Epidermal melanocyte (primary cell): ENCODE measurements at regions not wholly inside any gene's neighbourhood (a gene's known extent, or its start where the extent isn't known, plus 50 kb on each side); places are given as distances from the start of the nearest gene placed in this dataset.
A peak's percentile ranks its signal among the peaks of the same experiment; 100 is the strongest.
"Not testable (repeated sequence)": the region's sequence is repeated elsewhere in the genome, so short reads cannot be mapped to it uniquely, and the experiment has no call there.

ENCODE experiments used
- DNase-seq: peaks from one replicate; pipeline ENCODE4 v3.0.0; 2011; ENCODE audit warnings: low spot score; ENCODE audit not compliant: insufficient read length

DNA sequence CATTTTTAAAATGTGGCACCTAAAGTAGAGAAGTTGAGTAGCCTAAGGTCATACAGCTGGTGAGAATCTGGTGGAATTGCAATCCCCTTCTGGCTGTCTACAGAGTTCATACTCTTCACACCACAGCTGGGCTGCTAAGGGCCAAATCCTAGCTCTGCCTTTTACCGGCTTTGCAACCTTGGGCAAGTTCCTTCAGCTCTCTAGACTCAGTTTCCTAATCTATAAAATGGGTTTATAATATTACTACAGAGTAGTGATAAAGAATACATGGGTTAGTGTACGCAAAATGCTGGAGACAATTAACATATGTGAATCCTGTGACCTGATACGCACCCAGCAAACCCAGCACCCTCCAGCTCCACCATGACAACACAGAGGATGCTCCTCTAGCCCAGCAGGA is 298.2 kb upstream of the MAF start:
- DNase-seq = no peak

DNA sequence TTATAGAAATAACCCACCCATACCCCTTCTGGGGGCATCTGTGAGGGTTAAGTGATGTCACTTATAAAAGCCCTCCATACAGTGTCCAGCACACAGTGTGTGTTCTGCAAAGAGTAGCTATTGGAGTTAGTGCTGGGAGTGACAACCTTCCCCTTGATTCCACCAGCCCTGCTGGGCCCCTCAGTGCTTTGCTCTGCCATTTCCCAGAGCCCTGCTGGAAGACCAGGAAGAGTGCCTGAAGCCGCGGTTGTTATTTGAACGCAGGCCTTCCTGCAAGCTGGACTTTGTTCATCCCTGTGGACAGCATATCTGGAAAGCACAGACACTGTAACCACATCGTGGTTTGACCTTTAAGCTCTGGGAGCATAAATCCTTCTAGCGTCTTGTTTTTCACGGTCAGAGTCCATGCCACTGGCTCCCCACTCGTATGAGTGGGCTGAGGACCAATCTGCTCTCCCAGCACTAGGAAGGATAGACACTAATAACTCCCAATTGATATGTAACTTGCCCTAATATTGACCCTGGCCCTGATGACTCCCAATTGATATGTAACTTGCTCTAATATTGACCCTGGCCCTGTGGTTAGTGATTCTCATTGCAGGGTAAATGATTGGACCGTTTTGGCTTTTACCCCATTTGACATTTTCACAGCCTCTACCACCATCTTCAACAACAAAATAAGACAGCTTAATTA is 297.1 kb upstream of the MAF start:
- peak; percentile 18 for DNase-seq

DNA sequence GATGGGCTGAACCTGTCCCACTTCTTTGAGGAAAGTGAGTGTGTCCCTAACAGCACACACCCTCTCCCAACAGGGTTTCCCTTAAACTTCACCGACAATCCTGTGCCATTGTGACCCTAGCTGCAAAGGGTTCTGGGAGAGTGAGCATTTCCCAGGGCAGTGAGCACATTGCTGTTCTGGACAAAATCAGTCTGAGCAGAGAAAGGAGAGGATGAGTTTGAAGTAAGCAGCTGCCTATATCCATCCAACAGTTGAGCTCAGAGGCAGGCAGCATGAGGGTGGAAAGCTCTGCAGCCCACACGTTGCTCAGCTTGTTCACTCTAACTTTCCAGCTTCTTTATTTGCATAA is 296.5 kb upstream of the MAF start:
- no peak for DNase-seq

DNA sequence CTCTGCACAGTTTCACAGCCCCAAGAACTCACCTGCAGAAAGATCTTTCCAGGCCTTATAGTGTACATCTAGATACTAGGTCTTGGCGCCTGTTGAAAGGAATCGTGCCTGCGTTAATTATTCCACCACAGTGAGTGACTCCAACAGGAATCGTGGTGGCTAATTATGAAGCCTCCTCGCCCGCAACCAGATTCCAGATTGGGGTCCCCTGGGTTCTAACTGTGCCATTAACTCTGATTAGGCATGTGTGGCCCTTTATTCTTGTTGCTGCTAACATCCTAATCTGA is 295.3 kb upstream of the MAF start:
- DNase-seq = no peak

DNA sequence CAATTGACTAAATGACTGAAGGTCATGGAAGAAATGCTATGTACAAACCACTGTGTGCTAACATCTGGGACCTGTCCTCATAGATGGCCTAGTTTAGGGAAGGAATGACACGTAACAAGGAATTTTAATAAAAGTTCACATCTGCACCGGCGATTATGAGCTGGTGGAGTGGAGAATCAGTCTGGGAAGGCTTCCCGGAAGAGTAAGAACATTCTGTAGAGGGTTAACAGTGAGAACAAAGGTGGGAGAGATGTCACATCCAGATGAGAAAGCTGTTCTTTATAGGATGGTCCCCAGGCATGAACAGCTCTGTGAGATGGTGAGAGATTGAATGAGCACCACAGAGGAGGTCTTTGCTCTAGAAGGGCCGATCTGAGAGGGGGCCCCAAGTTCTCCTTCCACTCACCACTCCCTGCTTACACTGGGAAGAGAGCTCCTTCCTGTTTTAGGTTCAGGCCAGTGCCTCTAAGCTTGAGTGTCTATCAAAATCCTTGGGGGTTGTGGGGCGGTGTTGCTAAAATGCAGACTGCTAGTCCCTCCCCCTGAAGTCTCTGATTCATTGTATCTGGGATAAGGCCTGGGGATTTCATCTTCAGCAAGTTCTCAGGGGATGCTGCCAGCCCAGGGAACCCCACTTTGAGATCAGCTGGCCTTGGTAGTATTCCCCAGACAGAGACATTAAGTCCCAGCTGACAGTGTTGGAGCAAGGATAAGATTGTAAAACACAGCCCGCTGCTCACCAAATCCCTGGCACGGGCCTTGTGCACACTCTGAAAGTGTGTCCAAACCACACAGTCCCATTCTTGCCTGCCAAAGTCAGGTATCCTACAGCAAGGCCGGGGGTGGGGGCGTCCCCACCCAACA is 294.7 kb upstream of the MAF start:
- no peak for DNase-seq

DNA sequence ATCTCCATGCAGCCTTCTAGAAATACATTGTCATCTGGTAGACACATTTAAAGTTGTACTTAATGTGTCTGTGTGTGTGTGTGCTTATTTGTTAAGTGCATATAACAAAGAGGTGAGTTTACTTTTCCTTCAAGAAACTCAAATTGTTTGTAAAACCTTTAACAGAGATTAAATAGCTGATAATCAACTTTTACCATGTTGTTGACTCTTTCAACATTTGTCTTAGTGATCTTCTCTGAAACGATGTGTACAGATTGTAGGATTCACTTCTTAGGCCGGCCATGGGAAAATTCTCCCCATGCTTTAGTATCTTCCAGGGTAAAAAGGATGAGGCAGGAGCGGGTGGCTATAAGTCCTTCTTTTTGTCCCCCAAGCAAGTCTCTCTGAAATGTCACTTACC is 292.9 kb upstream of the MAF start:
- no peak for DNase-seq

DNA sequence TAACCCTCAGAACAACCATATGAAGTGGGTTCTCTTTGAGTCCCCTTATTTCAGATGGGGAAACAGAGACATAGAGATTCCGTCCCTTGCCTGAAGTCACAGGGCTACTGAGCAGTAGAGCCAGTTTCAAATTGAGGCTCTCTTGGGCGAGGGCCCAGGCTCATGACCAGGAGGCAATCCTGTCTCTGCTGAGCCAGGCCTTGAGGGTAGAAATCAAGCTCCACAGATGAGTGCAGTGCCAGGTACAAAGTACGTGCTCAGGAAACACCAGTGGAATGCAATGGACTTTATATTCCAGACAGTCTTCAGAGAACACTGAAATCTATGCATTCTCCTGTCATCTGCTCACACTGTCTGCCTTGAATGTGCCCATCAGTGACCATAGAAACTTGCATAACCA is 291.7 kb upstream of the MAF start:
- DNase-seq = no peak

DNA sequence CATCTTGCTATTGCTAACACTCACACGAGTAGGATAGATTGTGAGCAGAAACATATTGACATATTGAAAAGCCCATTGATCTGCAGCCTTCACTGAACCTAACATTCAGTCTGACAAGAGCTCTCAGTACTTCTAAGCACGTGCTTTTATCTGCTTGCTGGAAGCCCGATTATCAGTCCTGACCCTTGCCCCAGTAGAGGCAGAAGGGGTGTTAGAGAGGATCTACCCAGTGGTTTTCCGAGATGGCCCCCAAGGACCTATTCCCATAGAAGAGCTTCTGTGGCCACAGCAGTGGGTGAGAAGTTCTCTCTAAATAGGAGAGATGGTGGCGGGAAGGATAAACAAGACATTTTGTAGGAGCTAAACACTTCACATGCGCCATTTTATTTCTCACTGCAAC is 290.9 kb upstream of the MAF start:
- no peak for DNase-seq

DNA sequence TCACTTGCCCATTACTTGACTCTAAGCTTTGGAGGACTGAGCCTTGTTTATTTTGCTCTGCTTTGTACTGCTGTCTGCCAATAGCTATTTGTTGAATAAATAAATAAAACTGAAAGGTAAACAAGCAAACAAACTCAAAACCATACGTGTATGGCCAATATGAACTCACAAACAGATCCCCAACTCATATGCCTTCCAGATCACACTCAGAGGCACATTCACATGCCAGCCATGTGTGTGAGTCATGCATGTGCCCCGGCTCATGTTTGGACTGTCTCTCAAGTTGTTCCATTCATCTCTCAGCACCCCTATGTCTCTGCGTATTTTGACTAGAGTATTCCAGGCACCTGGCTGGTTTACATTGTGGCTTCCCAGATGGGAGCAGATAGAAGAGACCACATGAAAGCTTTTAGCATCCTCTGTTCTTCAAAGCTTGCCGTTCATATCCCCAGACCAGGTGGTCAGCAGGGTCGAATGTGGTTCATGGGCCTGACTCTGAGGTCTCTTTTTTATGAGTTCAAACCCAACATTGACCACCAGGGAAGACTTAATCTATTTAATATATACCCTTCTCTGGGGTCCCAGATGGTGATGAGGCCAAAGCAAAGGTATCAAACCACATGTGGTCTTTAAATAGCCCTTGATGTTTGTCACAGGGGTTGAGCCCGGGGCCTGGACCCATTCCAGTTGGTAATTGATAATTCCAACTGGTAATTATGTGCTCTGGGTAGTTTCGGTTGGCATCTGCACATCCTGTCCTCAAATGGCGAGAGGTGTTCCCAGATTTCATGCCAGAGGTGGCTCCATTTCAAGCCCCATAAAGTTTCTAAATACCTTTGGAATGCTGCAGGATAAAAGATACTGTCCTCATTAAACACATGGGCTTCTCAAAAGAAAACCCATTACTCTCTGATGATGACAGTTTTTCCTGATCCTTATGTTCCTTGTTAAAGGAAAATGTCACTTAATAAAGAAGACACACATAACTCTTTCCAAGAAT is 287.3 kb upstream of the MAF start:
- DNase-seq = no peak

DNA sequence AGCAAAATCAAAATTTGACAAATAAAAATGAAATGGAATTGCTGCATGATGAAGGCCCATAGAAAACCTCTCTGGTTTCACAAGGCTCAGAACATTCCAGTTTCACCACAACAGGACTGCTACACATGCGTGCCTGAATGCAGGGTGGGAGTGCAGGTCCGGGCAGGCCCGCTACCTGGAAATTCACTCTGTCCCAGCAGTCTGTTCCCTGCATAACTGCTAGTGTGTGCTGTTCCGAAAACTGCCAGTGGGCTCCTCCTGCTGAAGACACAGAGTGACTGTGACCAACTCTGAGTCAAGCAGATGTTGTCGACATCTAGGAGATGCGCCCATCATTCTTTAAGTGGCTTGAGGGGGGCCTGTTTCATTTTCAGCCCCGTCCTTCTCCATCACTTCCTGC is 284.8 kb upstream of the MAF start:
- no peak for DNase-seq

DNA sequence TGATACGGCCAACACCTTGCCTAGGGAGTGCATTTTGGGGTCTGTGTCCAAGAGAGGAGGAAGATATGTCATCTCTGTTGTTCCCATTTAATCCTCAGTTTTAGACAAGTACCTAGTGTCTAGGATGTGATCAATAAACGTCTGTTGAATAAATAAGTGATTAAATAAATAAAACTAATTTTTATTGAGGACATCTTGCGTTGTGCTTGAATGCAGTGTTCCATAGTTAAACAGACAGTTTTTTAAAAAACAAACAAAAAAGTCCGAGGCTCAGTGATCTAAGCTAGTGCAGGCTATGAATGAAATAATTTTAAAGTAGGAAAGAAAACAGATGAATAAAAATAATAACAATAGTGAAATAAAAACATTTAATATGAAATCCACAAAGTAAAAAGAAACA is 283.0 kb upstream of the MAF start:
- DNase-seq = no peak

DNA sequence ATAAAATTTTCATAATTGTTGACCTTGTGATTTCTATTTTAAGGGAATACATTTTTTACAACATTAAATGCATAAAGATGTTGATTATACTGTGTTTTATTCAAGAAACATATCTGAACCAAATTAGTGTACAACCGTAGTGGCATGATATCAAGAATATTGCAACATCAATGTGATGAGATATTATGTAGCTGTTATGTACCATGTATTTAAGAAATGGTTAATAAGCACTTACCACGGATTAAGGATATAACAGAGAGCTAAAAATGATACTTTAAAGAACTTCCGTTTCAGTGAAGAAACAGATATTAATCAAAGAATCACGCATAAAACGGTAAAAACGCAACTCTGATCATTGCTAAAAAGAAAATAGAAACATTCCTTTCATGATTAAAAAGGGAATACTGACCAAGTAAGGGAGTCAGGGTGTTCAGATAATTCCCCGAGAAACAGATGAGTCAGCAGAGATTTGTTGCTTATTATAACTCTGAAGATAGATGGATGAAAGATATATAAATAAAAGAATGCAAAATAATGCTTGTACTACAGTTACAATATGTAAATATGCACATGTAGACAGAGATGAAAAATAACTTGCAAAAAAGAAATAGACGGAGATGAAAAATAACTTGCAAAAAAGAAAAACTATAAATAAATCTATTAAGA is 281.9 kb upstream of the MAF start:
- no peak for DNase-seq

DNA sequence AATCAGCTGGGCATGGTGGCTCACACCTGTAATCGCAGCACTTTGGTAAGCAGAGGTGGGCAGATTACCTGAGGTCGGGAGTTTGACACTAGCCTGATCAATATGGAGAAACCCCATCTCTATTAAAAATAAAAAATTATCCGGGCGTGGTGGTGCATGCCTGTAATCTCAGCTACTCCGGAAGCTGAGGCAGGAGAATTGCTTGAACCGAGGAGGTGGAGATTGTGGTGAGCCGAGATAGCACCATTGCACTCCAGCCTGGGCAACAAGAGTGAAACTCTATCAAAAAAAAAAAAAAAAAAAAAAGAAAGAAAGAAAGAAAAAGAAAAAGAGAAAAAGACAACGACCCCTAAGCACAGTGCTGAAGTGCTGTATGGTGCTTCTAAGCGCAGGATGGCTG is 280.6 kb upstream of the MAF start:
- DNase-seq = not testable (repeated sequence)

DNA sequence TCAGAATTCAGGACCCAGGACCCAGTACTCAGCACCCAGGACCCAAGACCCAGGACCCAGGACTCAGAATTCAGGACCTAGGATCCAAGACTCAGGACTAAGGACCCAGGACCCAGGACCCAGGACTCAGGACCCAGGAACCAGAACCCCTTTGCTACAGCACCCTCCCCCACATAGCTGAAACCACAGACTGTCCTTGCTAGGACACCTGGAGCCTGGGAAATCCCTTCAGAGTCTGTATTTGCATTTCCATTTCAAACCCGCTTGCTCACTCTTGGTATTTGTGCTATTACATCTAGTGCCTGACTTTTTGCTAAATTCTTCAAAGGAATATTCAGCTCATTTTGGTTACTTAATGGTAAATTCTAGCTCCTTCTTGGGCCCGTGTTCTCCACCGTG is 275.8 kb upstream of the MAF start:
- DNase-seq = no peak

DNA sequence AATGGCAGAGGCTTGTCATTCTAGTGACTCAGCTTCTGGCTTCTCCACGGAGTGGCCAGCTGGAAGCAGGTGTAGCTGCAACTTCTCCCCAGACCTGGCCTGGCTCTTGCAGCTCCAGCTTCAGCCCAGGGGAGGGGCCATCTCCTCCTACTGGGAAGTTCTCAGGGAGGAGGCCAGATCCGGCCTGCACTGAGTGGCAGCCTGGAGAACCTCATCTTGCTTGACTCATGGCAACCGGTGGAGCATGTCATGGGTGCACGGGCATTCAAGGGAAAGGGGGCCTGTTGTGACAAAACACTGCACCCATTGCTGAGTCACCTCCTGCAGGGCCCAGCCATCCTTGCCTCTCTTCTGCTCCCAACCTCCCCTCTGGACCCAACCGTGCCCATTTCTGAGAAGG is 273.9 kb upstream of the MAF start:
- no peak for DNase-seq

DNA sequence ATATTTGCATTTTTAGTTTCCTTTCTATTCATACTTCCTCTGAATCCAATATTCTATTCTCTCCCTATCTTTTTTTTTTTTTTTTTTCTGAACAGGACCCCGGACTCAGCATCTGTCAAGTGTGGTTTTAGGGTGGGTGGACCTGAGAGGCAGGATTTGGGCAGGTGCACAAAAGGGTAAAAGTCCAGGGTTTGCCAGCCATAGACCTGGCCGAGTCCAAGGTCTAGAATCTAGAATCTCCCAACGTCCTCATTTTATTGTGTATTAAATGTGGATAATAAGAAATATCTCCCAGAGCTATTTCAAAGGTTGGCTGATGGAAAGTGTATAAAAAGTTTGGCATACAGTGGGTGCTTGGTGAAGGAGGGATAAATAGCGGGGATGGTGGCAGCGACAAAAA is 273.3 kb upstream of the MAF start:
- DNase-seq = no peak

DNA sequence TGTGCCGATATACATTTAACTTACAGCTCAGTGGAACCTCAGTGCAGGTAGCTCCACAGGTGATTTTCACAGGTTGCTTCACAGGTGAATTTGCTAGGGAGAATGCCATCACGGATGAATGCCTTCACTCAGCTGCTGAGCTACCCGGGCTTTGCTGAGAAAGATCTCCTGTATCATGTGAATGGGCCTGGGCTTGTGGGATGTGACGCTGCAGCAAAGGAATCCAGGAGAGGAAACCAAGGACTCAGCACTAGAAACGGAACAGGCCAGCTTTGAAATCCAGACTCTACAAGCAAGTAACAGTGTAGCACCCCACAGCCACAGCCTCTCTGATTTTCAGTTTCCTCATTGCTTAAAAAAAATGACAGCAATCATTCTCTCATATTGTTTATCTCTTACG is 271.4 kb upstream of the MAF start:
- DNase-seq = no peak

DNA sequence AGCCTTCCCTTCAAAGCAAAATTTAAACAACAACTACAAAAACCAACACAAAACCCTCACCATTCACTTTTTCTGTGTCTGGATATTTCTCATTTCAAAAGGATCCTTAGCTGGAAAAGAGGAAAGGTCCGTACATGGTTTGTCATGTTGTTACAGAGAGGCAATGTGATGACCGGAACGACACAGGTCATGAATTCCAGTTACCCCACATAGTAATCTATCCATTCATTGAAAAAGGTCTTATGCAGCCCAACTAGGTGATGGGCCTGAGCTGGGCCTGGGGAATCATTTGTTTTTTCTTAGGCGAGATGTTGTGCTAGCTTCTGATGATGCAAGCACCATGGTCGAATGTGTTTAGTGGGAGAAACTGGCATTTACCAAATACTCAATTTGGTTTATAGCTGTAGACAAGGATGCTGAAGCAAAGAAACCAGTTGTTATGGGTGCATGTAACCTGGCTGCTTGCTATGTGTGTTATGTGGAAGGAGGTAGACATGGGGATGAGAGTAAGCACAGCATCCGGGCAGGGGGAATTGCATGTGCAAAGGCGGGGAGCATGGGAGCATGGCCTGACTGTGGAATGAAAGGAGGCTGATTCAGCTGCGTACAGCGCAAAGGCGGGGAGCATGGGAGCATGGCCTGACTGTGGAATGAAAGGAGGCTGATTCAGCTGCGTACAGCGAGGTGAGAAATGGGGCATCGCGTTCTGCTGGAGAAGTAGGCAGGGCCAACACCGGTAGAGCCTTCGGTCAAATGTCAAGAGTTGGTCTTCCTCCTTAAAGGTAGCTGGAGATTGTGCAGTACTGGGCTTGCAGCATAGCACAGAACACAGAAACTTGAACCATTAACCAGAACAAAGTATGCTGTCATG is 269.7 kb upstream of the MAF start:
- DNase-seq = no peak

DNA sequence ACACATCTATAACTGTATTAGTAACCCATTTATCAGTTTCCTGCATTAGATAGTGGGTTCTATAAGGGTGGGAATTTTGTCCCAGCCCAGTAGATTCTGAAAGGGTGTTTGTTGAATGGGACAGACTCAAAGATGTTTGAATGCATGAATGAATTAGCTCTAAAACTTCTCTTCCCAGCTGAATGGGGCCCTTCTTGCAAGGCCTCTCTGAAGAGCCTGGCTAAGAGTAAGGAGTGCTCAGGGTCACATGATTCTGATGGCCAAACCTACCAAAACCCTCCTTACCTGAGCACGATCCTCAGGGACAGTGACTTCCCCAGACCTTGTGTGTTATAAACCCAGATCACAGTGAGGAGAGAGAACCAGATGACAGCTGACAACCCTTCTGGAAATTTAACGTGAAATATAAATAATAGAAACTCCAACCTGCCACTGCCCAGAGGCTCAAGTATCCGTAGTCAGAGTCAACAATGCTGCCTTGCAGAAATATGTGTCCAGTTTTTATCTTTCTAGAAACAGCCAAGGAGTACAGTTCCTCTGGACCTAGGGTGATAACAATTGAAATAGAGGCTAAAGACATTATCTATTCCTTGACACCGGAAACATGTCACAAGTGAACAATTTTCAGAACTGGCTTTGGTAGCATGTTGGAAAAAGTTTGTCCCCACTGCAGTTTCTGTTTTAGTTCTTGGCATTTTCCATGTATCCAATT is 268.9 kb upstream of the MAF start:
- DNase-seq = no peak

DNA sequence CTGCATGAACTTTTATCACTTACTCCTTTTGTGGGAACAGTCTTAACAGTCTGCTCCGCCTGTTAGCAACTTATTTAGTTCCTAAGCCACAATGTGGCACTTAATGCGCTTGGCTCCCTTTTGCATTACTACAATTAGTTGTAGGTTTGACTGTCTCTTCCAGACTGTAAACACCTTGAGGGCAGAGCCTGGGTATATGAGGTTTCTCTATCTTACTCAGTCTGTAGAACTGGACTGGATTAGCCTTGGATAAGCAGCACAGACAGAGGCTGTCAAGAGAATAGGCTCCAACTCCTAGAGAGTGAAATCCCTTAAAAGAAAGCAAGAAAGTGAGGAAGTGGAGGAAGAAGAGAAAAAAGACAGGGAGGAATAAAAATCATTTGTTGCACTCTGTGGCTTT is 268.3 kb upstream of the MAF start:
- DNase-seq = no peak
